Fibroblast of lung (primary cell): ENCODE measurements at regions not wholly inside any gene's neighbourhood (a gene's known extent, or its start where the extent isn't known, plus 50 kb on each side); places are given as distances from the start of the nearest gene placed in this dataset.

Source experiments
- CTCF ChIP-seq, 2 donors: IDR thresholded peaks in 1 of 2; conservative IDR thresholded peaks in 1 of 2; 1 replicate in 1 of 2; 2 replicates in 1 of 2; pipeline ENCODE4 v1.5.1; 2011 to 2012; ENCODE audit warnings: low read length in 2 of 2, control low read depth in 1 of 2, inconsistent platforms in 1 of 2, low read depth in 1 of 2, mild to moderate bottlenecking in 1 of 2
- EZH2 ChIP-seq: IDR thresholded peaks from 2 replicates; pipeline ENCODE4 v1.5.1; 2012; ENCODE audit warnings: low read length, control low read depth, mild to moderate bottlenecking; ENCODE audit errors: missing control alignments

GRCh38 chr12:45655186-45655585, 74.3 kb upstream of the ARID2 start:
- TF ChIP-seq CTCF (conservative IDR thresholded peaks at IDR 0.05 in 1 of 2, IDR thresholded peaks at IDR 0.05 in 1 of 2; ENCODE audit: low read depth in 1 of 2, low read length in 2 of 2), result no peak
- no peak for TF ChIP-seq EZH2
